Uterus (tissue), 3 donors: ENCODE measurements at regions not wholly inside any gene's neighbourhood (a gene's known extent, or its start where the extent isn't known, plus 50 kb on each side); places are given as distances from the start of the nearest gene placed in this dataset.

Experiments
- DNase-seq, 2 donors: peaks; one replicate each; pipeline ENCODE4 v3.0.0-alpha.2; 2019 to 2020
- H3K27ac ChIP-seq, 2 donors: fragments of 200-600 bp; sonication (generic); 1 replicate in 1 of 2; 2 replicates in 1 of 2; pipeline ENCODE4 v1.5.1; 2016 to 2018
- H3K27me3 ChIP-seq, 2 donors: fragments of 200-600 bp; sonication (generic); one replicate each; pipeline ENCODE4 v1.5.1; 2018 to 2019; ENCODE audit warnings: control low read depth in 1 of 2
- H3K36me3 ChIP-seq, 2 donors: fragments of 200-600 bp; sonication (generic); one replicate each; pipeline ENCODE4 v1.5.1; 2019; ENCODE audit warnings: control low read depth in 1 of 2
- H3K4me1 ChIP-seq, 2 donors: fragments of 200-600 bp; sonication (generic); one replicate each; pipeline ENCODE4 v1.5.1; 2018 to 2019; ENCODE audit warnings: control low read depth in 1 of 2
- H3K4me3 ChIP-seq, 2 donors: fragments of 200-600 bp; sonication (generic); 1 replicate in 1 of 2; 2 replicates in 1 of 2; pipeline ENCODE4 v1.5.1; 2018 to 2019; ENCODE audit warnings: mild to moderate bottlenecking in 1 of 2
- H3K9me3 ChIP-seq, 2 donors: fragments of 200-600 bp; sonication (generic); one replicate each; pipeline ENCODE4 v1.5.1; 2019; ENCODE audit warnings: control low read depth in 1 of 2
- CTCF ChIP-seq, 4 experiments: fragments of 200-600 bp in 2 of 4; fragments of 450-650 bp in 2 of 4; sonication (generic) in 2 of 4; IDR thresholded peaks; one replicate each; pipeline ENCODE4 v1.5.1; 2016 to 2019; ENCODE audit warnings: antibody characterized with exemption in 4 of 4, mild to moderate bottlenecking in 2 of 4, moderate library complexity in 1 of 4
- POLR2A ChIP-seq, 2 donors: fragments of 450-650 bp; IDR thresholded peaks; one replicate each; pipeline ENCODE4 v1.6.1; 2016; ENCODE audit warnings: antibody characterized with exemption in 2 of 2, mild to moderate bottlenecking in 1 of 2, moderate library complexity in 1 of 2
- intact Hi-C: fragments of 100-400 bp; cut with DNase I; formaldehyde crosslinking; loops from one replicate; pipeline ENCODE4 v1.15.1; 2023; ENCODE audit warnings: low total_unique reads
- donor health status: DM: yes; HTN: yes; CAD: no.

- intact Hi-C loops = no loop called here
- H3K9me3 ChIP-seq = no peaks in the 10 kb centered on the region
- H3K4me3 ChIP-seq = no peak overlapping the region
- H3K4me1 ChIP-seq = peaks cover 3 to 4% of the 10 kb centered on the region in 2 donors
- TF ChIP-seq CTCF (IDR thresholded peaks at IDR 0.05) (no peak), POLR2A (IDR thresholded peaks at IDR 0.05) (no peak)
- no peak overlapping the region for H3K27ac ChIP-seq
- H3K27me3 ChIP-seq = no peaks in the 10 kb centered on the region
- H3K36me3 ChIP-seq = no peaks in the 10 kb centered on the region
- DNase-seq = no peak
These were observed 98.4 kb downstream of the C9orf152 start for GRCh38 chr9:110109333-110110092.

GRCh38 chr9:110110154-110110553 is 97.8 kb downstream of the C9orf152 start:
- no peaks in the 10 kb centered on the region for H3K36me3 ChIP-seq
- no peak for DNase-seq
- intact Hi-C loops = no loop called here
- TF ChIP-seq POLR2A (IDR thresholded peaks at IDR 0.05) = no peak
- TF ChIP-seq CTCF (IDR thresholded peaks at IDR 0.05) = no peak
- no peak overlapping the region for H3K4me3 ChIP-seq
- H3K4me1 ChIP-seq = no peaks in the 10 kb centered on the region
- H3K27me3 ChIP-seq = no peaks in the 10 kb centered on the region
- H3K27ac ChIP-seq = no peak overlapping the region
- H3K9me3 ChIP-seq = no peaks in the 10 kb centered on the region

GRCh38 chr9:110111868-110112267 is 96.1 kb downstream of the C9orf152 start:
- no peak for TF ChIP-seq POLR2A (IDR thresholded peaks at IDR 0.05)
- TF ChIP-seq CTCF (IDR thresholded peaks at IDR 0.05) = no peak
- Histone ChIP-seq H3K27ac (no peak overlapping the region), H3K9me3 (no peaks in the 10 kb centered on the region), H3K36me3 (no peaks in the 10 kb centered on the region), H3K4me1 (peaks cover 0 to 4% of the 10 kb centered on the region in 2 donors), H3K4me3 (no peak overlapping the region), H3K27me3 (no peaks in the 10 kb centered on the region)
- intact Hi-C loops = no loop called here
- DNase-seq = no peak

- no peak for TF ChIP-seq CTCF (IDR thresholded peaks at IDR 0.05)
- TF ChIP-seq POLR2A (IDR thresholded peaks at IDR 0.05) = no peak
- H3K9me3 ChIP-seq = no peaks in the 10 kb centered on the region
- H3K27me3 ChIP-seq = no peaks in the 10 kb centered on the region
- H3K27ac ChIP-seq = no peak overlapping the region
- no peak overlapping the region for H3K4me3 ChIP-seq
- no peak for DNase-seq
- H3K36me3 ChIP-seq = no peaks in the 10 kb centered on the region
- H3K4me1 ChIP-seq = peaks cover 0 to 10% of the 10 kb centered on the region in 2 donors
- intact Hi-C loops = no loop called here
These were observed 95.2 kb downstream of the C9orf152 start for GRCh38 chr9:110112792-110113191.

GRCh38 chr9:110114086-110114858 is 93.7 kb downstream of the C9orf152 start:
- Histone ChIP-seq H3K9me3 (no peaks in the 10 kb centered on the region), H3K27ac (peak overlapping the region in 1 of 2 donors; percentile 19), H3K27me3 (no peaks in the 10 kb centered on the region), H3K4me3 (no peak overlapping the region), H3K4me1 (peaks cover 0 to 10% of the 10 kb centered on the region in 2 donors), H3K36me3 (no peaks in the 10 kb centered on the region)
- intact Hi-C loops = no loop called here
- no peak for TF ChIP-seq POLR2A (IDR thresholded peaks at IDR 0.05)
- TF ChIP-seq CTCF (IDR thresholded peaks at IDR 0.05) = no peak
- no peak for DNase-seq
